GM19351 (cell line): ENCODE measurements at regions not wholly inside any gene's neighbourhood (a gene's known extent, or its start where the extent isn't known, plus 50 kb on each side); places are given as distances from the start of the nearest gene placed in this dataset.
"Not testable (repeated sequence)": the region's sequence is repeated elsewhere in the genome, so short reads cannot be mapped to it uniquely, and the experiment has no call there.

Experiments
- ATAC-seq: cut with Tn5 transposase; IDR thresholded peaks from one replicate; pipeline ENCODE4 v1.9.1; 2021; ENCODE audit warnings: mild to moderate bottlenecking, moderate library complexity; ENCODE audit not compliant: unreplicated experiment

DNA sequence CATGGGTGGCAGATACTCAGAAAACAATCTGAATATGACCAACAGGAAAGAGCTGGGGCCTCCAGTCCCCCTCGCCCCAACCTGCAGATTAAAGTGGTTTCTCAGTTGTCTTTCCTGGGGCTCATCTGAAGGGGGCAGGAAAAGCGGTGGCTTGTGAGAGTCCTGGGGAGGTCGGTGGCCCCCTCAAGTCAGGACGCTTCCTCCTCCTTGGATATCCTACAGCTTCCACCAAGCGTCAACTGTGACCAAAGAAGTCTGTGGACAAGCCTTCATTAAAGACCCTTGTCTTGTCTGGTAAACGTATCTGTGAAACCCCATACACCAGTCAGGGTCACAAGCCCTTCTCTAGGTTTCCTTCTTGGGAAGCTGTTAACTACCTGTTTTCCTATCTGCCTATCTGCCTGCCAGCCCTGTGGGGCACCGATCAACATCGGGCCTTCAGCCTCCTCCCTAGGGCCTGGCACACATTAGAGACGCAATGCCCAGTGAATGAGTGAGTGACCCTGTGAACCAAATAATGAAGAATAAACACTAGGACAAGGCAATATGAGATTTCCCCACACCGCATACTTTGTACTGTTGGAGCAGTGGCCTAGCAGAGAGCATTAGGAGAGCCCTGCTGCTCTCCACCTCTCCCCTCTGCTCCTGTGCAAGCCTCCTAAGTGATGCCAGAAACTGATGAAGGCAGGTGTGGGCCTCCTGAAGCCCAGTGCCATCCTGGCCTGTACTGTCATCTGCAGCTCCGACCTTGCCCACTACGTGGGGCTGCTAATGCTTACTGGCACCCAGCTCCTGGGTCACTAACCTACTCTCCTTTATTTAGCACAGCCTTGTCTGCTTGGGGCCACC lies 1317.8 kb downstream of the UQCRFS1 start:
- ATAC-seq, result no peak

DNA sequence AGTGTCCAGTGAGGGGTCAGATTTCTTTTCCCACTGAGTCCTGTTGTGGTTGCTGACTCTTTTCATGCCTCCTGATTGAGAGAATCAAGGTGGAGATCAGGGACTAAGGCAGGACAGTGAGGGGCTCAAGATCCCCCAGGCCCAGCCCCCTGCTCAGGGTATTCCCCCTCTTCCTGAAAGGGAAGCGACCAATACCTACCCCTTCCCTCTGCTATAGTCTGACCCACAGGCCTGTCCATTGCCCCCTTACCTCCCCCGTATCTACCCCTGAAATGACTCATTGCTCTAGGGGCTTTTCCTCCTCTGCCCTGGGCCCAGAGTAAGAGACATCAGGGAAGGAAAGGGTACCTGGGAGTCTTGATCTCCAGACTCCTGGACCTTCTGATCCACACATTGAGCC lies 1320.5 kb downstream of the UQCRFS1 start:
- ATAC-seq, result no peak

DNA sequence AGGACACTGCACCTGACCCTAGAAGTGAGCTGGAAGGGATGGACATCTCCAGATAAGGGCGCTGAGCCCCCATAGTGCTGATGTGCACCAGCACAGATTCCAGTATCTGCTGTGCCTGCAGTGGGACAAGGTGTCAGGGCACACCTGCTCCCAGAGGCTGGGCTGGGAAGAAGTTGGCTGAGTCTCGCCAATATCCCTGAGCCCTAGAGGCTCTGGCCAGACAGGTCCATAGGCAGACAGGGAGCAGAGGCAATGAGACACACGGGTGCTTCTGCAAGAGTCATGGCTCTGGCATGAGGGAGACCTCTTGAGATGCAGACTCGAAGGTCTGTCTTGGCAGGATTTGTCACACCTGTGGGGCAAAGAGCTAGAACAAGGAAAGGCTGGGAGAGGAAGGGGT lies 1321.5 kb downstream of the UQCRFS1 start:
- ATAC-seq, result no peak

DNA sequence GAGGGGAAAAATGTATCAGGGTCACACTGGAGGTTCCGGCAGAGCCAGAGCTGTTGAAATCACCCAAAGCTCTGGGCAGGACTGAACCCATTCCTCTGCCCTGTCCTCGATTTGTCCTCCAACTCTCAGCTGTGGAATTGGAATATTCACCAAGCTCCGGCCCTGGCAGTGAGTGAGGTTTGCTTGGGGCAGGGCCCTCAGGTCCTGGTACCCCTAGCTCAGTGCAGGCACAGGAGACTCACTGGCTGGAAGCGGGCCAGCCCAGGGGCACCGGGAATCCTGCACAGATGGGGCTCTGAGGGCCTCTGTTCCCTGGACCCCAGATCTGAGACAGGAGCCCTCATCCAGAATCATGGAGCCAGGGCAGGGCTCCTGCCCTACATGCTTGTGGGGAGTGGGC lies 1322.3 kb downstream of the UQCRFS1 start:
- no peak for ATAC-seq

DNA sequence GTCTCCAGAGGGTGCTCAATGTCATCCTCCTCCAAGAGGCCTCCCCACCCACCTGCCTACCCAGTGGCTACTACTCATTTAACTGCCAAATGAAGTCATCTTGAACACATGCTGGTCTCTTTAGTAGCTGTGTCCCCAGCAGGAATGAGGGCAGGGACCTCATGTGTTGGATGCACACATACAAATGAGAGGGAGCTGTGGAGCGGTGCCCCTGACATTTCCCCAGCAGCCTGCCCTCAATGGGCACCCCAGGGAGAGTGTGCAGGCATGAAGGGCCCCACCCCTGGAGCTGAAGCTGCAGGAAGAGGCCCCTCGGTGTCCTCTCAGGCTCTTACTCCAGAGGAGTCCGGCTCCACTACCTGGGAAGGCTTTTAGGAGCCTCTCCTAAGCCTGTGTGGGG lies 1322.7 kb downstream of the UQCRFS1 start:
- ATAC-seq, result no peak

DNA sequence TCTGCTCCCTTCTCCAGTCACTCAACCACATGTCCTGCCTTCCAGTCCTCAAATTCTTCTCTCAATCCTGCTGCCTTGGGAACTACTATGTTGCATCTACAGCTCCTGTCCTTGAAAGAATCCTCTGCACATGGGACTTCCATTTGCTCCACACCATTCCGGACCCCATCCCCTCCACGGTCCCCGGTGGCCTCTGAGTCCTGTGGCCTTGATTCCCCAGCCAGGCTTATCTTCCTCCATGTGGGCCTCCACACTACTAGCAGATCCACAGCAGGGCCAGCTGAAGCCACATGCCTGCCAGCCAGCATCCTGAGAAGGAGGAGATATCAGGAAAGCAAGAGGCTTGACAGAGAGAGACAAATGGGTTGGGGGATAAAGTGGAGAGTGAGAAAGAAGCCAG lies 1323.8 kb downstream of the UQCRFS1 start:
- ATAC-seq, result no peak

DNA sequence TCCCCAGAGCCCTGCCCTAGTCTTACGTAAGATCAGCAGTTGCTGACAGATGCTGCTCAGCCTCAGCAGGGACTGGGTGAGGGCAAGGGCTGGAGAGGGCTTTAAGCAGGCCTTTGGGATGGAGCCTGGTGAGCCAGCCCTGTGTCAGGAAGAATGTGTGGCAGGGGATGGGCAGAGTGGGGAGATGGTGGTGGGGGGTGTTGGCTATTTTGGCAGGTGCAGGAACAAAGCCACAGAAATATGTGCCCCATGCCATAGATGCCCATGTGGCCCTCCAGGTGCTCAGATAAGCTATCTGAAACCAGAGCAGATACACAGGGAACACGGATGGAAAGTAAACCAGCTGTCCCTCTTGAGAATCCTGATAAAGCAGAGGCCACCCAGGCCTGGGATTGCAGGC lies 1325.0 kb downstream of the UQCRFS1 start:
- no peak for ATAC-seq

DNA sequence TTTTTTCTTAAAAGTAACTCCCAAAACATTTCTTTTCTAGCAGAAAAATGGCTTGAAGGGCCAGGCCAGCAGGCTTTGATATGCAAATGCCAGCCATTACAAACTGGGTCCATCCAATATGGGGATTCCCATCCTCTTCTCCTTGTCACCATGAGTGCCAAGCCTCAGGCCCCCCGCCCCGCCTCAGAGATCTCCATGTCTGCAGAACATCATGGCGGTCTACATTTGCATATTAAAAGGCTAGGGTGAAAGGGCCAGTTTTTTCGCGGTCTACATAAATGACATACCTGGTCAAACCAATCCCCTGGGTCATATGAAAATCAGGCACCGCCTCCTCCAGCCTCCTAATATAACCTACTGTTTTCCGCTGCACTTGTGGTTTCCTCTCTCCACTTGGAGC lies 1327.6 kb downstream of the UQCRFS1 start:
- no peak for ATAC-seq

DNA sequence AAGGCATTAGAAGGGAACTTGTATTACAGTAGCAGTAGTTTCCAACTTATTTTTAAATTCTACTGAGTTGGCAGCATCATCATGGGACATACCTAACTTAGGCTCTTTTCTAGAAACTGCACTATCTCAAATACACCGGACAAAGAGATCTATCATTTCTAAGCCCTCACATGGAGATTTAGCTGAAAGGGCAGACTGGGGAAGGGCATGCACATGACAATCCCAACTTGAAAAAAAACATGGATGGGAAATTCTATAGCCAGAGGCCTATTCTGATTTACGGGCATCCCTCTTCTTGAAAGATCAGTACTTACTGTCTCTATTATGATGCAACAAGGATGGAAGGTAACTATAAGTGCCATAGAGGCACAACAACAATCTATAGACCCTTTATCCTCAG lies 1328.6 kb downstream of the UQCRFS1 start:
- ATAC-seq, result no peak

DNA sequence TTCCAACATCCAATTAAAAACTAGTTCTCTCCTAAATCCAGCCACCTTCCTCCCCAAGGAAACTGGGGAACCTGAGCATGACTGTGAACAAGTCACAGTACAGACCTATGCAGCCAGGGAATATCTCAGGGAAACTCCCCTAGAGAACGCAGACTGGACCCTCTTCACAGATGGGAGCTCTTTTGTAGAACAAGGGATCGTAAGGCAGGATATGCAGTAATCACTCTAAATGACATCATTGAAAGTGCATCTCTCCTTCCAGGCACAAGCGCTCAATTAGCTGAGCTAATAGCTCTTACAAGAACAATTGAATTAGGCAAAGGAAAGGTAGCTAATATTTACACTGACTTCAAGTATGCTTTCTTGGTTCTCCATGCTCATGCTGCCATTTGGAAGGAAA lies 1331.7 kb downstream of the UQCRFS1 start:
- no peak for ATAC-seq

DNA sequence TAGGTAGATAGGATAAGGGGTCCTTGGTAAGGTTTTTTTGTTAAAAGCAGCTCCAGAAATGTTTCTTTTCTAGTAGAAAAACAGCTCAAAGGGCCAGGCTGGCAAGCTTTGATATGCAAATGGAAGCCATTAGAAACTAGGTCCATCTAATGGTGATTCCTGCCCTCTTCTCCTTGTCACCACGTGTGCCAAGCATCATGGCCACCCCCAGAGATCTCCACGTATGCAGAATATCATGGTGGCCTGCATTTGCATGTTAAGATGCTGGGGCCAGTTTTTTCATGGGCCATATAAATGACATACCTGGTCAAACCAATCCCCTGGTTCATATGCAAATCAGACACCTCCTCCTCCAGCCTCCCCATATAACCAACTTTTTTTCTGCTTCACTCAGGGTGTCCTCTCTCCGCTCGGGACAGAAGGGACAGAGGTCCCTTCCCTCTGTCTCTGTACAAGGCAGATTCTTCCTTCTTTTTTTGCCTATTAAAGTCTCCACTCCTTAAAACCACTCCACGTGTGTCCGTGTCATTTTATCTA lies 1335.9 kb downstream of the UQCRFS1 start:
- no peak for ATAC-seq

DNA sequence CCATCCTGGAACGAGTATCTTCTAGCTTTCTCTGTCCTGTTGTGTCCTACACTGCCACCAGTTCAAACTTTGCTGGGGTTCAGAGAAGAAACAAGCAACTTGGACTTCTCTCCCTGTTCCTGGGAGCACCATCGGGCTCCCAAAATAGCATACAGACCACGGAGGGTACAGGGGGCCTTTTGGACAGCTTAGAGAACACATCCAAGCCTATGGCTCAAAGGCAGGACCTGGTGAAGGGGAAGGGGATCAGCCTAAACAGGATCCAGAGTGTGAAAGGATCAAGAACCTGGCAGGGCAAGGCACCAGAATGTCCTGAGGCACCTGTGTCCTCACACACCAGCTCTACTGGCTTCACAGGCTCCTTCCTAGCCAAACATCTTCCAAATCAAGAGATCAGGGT lies 1336.5 kb downstream of the UQCRFS1 start:
- no peak for ATAC-seq

DNA sequence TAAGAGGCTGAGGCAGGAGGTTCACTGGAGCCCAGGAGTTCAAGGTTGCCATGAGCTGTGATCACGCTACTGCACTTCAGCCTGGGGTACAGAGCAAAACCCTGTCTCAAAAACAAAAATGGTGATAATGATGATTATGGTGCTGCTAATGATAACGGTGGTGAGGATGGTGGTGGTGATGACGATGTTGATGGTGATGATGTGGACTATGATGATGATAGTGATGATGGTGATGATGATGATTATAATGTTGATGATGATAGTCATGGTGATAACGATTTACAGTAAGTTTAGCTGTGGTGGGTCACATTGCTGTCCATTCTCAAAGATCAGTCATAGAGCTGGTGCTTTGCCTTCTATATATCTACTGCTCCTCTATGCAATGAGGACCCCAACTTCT lies 1340.6 kb downstream of the UQCRFS1 start:
- no peak for ATAC-seq

DNA sequence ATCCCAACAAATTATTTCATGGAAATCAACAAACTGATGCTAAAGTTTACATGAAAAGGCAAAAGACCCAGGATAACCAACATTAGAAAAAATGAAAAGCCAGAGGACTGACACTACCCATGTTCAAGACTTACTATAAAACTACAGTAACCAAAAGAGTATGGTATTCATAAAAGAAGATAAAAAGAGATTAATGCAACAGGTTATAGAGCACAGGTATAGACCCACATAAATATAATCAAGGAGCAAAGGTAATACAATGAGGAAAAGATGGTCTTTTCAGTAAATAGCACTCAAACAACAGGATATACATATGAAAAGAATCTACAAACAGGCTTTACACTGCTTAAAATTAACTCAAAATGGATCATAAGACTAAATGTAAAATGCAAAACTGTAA lies 1342.7 kb downstream of the UQCRFS1 start:
- no peak for ATAC-seq

DNA sequence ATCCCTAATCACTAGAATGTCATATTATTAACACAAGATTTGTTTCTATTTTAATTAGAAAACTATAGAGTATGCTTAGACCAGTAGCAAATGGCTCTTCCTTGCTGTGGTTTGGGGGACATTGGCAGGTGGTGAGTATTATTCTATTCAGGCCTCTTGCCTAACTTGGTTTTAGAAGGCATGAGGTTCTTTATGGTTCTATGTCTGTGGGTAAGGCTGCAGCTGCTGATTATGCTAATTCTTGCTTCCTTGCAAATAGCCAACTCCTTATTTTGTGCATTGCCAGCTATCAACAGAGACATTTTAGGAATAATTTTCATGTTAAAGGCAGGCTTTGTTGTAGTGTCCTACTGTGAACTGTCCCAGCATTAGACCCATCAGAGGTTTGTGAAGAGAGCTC lies 1344.9 kb downstream of the UQCRFS1 start:
- no peak for ATAC-seq

DNA sequence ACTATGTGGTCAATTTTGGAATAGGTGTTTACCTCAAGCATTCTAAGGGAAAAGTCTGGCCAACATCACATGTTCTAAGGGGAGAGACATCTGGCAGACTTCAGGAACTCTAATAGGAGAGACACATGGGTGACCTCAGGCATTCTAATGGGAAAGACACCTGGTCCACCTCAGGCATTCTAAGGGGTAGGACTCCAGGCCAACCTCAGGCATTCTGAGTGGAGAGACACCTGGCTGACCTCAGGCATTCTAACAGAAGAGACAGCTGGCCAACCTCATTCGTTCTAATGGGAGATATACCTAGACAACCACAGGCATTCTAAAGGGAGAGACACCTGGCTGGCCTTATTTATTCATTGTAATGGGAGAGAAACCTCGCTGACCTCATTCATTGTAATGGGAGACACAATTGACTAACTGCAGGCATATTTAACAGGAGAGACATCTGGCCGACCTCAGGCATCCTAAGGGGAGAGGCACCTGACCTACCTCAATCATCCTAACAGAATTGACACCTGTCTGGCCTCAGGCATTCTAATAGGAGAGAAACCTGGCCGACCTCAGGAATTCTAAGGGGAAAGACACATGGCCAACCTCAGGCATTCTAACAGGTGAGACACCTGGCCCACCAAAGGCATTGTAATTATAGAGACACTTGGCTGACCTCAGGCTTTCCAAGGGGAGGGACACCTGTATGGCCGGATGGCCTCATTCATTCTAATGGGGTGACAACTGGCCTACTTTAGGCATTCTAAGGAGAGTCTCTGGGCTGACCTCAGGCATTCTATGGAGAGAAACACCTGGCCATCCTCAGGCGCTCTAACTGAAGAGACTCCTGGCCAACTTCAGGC lies 1346.8 kb downstream of the UQCRFS1 start:
- ATAC-seq, result no peak

DNA sequence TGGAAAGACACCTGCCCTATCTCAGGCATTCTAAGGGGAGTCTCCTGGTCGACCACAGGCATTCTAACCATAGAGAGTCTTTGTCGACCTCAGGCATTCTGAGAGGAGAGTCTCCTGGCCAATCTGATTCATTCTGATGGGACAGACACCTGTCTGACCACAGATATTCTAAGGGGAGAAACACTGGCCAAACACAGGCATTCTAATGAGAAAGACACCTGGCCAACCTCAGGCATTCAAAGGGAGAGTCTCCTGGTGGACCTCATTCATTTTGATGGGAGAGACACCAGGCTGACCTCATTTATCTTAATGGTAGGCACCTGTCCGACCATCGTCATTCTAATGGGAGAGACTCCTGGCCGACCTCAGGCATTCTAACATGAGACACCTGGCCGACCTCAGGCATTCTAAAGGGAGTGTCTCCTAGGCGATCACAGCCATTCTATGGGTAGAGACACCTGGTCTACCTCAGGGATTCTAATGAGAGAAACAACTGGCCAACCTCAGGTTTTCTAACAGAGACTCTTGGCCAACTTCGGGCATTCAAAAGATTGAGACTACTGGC lies 1351.5 kb downstream of the UQCRFS1 start:
- no peak for ATAC-seq

DNA sequence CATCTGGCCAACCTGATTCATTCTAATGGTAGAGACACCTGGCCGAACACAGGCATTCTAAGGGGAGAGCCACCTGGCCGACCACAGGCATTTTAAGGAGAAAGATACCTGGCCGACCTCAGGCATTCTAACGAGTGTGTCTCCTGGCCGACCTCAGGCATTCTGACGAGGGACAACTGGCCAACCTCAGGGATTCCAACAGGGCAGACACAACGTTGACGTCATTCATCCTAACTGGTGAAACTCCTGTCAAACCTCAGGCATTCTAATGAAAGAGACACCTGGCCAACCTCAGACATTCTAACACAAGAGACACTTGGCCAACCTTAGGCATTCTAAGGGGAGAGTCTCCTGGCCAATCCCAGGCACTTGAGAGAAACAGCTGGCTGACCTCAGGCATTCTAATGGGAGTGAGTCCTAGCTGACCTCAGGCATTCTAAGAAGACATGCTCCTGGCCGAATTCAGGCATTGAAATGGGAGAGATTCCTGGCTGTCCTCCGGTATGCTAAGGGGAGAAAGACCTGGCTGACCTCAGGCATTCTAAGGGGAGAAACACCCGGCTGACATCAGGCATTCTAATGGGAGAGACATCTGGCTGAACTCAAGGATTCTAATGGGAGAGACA lies 1352.5 kb downstream of the UQCRFS1 start:
- no peak for ATAC-seq

DNA sequence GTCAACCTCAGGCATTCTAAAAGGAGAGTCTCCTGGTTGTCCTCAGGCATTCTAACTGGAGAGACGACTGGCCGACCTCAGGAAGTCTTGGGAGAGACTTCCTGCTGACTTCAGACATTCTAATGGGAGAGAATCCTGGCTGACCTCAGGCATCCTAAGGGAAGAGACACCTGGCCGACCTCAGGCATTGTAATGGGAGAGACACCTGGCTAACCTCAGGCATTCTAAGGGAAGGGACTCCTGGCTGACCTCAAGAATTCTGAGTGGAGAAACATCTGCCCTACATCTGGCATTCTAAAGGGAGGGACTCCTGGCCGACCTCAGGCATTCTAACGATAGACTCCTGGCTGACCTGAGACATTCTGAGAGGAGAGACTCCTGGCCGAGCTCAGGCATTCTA lies 1353.3 kb downstream of the UQCRFS1 start:
- ATAC-seq, result no peak

DNA sequence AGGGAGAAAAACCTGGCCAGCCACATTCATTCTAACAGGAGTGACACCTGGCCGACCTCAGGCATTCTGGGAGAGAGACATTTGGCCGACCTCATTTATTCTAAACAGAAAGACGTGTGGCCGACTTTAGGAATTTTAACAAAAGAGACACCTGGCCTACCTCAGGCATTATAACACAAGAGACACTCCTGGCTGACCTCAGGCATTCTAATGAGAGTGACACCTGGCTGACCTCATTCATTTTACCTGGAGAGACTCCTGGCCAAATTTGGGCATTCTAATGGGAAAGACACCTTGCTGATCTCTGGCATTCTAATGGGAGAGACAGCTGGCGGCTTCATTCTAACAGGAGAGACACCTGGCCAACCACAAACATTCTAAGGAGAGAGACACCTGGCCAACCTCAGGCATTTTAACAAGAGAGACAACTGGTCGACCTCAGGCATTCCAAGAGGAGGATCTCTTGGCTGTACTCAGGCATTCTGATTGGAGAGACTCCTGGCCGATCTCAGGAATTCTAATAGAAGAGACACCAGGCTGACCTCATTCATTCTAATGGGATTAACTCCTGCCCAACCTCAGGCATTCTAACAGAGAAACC lies 1353.9 kb downstream of the UQCRFS1 start:
- no peak for ATAC-seq

DNA sequence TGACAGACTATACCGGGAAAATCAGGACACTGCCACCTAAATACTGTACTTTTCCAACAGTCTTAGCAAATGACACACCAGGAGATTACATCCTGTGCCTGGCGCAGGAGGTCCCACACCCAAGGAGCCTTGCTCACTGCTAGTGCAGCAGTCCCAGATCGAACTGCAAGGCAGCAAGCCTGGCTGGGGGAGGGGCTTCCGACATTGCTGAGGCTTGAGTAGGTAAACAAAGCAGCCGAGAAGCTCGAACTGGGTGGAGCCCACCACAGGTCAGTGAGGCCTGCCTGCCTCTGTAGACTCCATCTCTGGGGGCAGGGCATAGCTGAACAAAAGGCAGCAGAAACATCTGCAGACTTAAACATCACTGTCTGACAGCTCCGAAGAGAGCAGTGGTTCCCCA lies 1360.0 kb downstream of the UQCRFS1 start:
- not testable (repeated sequence) for ATAC-seq
